OCI-LY1 (cell line): ENCODE measurements at regions not wholly inside any gene's neighbourhood (a gene's known extent, or its start where the extent isn't known, plus 50 kb on each side); places are given as distances from the start of the nearest gene placed in this dataset.

Experiments
- EZH2 ChIP-seq: fragments of 200-600 bp; sonication (generic), shearing (Covaris generic); IDR thresholded peaks from 2 replicates; pipeline ENCODE4 v1.8.0; 2017; ENCODE audit warnings: borderline replicate concordance, mixed run types, mild to moderate bottlenecking, antibody characterized with exemption, low read length, moderate library complexity, mixed read lengths
- TF ChIP-seq, protein P1 (sequence below): fragments of 200-600 bp; sonication (generic), shearing (Covaris generic); IDR thresholded peaks from 2 replicates; pipeline ENCODE4 v1.5.1; 2017; ENCODE audit warnings: mild to moderate bottlenecking, antibody characterized with exemption, low read length, moderate library complexity, mixed read lengths

DNA sequence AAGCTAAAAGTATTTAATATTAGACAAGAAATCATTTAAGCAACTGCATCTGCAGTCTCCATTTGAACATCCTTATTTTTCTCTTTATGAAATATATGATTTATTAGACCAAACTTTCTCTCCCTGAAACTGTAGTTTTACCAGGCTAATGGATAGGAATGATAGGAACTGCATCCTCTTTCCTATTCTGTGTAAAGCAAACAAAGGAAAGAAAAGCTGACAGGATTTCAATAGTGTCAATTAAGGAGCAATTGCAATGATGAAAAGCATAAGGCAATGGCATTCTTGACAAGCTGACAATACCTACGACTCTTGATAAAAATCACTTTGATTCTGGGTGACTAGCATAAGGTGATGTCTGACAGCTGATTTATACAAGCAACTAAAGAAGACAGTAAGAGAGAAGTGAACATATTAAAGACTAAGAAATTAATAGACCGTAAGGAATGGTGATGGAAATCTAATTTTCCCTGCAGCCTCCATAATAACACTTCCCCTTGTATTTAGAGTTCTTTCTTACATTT lies 502.5 kb downstream of the TECRL start:
- TF ChIP-seq, protein P1, sequence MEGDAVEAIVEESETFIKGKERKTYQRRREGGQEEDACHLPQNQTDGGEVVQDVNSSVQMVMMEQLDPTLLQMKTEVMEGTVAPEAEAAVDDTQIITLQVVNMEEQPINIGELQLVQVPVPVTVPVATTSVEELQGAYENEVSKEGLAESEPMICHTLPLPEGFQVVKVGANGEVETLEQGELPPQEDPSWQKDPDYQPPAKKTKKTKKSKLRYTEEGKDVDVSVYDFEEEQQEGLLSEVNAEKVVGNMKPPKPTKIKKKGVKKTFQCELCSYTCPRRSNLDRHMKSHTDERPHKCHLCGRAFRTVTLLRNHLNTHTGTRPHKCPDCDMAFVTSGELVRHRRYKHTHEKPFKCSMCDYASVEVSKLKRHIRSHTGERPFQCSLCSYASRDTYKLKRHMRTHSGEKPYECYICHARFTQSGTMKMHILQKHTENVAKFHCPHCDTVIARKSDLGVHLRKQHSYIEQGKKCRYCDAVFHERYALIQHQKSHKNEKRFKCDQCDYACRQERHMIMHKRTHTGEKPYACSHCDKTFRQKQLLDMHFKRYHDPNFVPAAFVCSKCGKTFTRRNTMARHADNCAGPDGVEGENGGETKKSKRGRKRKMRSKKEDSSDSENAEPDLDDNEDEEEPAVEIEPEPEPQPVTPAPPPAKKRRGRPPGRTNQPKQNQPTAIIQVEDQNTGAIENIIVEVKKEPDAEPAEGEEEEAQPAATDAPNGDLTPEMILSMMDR = no peak
- no peak for TF ChIP-seq EZH2
